ENCODE measurements at regions not wholly inside any gene's neighbourhood (a gene's known extent, or its start where the extent isn't known, plus 50 kb on each side); places are given as distances from the start of the nearest gene placed in this dataset.

DNA sequence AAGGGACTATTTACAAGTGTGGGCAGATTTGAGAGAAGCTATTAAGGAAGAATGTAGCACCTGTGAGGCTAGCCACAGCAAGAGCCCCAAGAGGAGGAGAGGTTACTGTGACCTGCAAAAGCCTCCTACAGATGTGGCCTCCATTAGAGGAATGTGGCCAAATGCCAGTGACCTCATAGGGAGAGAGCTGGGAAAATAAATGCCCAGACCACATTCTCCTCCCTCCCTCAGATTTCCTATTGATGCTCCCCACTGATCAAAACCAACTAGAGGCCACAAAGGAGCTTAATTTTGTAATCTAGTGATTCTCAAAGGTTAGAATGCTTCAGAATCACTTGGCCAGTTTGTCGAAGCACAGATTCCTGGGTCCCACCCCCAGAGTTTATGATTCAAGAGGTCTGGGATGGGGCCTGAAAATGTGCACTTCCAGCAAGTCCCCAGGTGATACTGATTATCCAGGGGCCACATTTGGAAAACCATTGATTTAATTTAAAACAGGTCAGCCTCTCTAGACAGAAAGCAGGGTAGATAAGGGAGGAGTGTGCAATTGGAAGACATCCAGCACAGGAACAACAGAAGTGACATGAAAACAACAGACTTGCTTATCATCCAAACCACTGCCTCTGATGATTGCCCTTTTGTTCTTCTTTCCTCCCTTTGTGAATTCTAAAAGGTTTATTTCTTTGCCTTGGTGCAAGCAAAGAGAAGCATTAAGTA lies 61.2 kb upstream of the RBBP8 start:
- no peak for DNase-seq

DNA sequence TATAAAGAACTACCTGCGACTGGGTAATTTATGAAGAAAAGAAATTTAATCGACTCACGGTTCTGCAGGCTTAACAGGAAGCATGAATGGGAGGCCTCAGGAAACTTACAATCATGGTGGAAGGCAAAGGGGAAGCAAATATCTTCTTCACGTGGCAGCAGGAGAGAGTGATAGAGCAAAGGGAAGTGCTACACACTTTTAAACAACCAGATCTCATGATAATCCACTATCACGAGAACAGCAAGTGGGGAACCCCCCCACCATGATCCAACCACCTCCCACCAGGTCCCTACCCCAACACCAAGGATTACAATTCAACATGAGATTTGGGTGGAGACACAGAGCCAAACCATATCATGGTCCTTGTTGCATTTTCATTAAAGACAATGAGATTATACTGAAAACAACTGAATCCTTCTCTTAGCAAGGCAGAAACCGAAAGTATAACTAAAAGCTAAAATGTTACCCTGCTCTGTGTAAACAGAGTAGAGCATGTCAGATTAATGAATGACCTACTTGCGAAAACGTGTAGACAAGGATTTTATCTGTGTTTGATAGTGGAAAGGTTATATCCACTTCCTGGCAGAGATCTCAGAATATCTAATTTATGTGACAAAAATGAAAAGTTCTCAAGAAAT lies 60.1 kb upstream of the RBBP8 start:
- DNase-seq: no peak

DNA sequence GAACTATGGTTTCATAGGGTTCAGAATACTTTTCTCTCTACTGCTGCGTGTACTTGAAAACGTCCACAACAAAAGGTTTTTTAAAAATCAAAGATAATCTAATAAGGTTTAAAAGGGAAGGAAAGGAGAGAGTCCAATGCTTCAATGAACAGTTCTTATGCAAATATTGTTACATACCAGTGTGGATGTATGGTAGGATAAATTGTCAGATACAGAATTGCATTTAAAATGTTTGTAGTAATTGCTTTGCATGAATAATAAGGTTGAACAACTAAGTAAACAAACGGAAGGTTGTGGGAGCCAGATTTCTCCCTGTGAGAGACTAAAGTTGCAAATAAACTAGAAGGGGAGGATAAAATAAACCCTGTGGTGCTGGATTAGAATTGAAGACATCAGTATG lies 53.8 kb upstream of the RBBP8 start:
- no peak for DNase-seq

DNA sequence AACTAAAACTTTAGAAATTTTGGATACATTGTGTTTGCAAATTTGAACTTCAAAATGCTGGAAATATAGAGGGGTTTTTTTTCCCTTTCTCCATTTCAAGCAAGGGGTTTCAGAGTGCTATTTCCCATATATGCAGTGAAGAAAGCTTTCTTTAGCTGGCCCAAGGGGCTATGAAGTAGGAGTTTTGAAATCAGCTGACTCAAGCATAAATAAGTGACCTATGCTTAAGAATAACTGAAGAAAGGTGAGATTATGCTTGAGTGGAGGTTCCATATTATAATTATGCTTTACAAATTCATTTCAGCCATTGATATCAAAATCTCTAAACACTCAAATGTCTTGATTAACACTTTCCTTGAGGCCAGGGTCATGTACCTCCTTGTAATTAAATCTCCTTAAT lies 51.0 kb upstream of the RBBP8 start:
- DNase-seq: no peak

DNA sequence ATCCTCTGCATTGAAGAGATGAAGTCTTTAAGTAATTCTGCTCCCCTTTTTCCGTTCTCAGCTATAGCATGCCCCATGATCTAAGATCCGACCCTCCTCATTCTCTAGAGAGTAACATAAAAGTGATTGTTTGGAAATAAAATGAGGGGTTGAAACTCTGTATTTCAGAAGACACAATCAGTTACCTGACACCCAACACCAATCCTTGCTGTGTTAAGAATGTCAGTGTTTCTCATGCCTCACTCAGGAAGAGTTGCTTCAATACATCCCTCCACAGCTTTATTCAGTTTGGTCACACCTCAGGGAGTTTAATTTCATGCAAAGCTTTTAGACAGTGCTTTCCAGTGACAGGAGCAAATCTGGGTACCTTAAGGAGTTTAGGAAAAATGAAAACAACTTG lies 49.9 kb upstream of the RBBP8 start:
- no peak for DNase-seq
